T-helper 1 cell (primary cell): ENCODE measurements at regions not wholly inside any gene's neighbourhood (a gene's known extent, or its start where the extent isn't known, plus 50 kb on each side); places are given as distances from the start of the nearest gene placed in this dataset.

ENCODE experiments used
- DNase-seq, 5 donors: peaks; one replicate each; pipeline ENCODE4 v3.0.0-alpha.2; 2012 to 2020

GRCh38 chr13:22014469-22014868, 343.6 kb downstream of the FGF9 start:
- no peak for DNase-seq

DNA sequence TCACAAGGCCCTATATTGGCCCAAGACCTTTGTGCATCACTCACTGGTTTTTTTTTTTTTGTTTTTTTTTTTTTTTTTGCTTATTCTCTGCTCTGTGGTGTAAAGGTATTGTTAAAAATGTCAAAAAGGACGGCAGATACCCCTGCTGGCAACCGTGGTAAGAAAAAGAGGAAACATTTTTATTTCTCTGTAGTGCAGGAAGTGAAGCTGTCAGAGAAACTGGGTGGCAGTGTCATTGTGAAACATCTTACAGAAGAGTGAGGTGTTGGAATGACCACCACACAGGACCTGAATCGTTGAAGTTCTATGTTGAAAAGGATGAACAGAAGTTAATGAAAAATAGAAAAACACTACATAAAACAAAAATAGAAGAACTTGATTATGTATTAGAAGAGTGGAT, 346.4 kb downstream of the FGF9 start:
- peak in 1 of 5 donors; percentile 21 for DNase-seq

GRCh38 chr13:22018076-22018835, 347.4 kb downstream of the FGF9 start:
- no peak for DNase-seq

- no peak for DNase-seq
These were observed 347.9 kb downstream of the FGF9 start for GRCh38 chr13:22018836-22019210.

DNA sequence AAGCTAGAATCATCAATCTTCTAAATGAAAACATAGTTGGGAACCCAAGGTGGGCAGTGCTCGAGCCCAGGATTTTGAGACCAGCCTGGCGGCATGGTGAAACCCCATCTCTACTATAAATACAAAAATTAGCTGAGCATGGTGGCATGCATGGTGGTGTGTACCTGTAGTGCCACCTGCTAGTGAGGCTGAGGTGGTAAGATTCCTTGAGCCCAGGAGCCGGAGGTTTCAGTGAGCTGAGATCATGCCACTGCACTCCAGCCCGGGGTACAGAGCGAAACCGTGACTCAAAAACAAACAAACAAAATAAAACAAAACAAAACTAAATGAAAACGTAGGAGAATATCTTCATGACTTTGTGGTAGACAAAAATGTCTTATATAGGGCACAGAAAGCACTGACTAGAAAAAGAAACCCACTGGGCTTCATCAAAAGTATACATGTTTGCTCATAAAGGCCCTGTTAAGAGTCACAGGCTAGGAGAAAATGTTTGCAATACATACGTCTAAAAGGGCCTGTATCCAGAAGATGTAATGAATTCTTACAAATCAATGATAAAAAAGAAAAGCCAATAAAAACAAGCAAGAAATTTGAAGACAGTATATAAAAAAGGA, 353.6 kb downstream of the FGF9 start:
- no peak for DNase-seq

GRCh38 chr13:22027566-22027965, 356.7 kb downstream of the FGF9 start:
- no peak for DNase-seq

GRCh38 chr13:22028831-22029230, 358.0 kb downstream of the FGF9 start:
- DNase-seq: no peak

- DNase-seq: no peak
These were observed 359.4 kb downstream of the FGF9 start for GRCh38 chr13:22030321-22030720.

GRCh38 chr13:22031702-22032286, 360.9 kb downstream of the FGF9 start:
- DNase-seq: no peak

DNA sequence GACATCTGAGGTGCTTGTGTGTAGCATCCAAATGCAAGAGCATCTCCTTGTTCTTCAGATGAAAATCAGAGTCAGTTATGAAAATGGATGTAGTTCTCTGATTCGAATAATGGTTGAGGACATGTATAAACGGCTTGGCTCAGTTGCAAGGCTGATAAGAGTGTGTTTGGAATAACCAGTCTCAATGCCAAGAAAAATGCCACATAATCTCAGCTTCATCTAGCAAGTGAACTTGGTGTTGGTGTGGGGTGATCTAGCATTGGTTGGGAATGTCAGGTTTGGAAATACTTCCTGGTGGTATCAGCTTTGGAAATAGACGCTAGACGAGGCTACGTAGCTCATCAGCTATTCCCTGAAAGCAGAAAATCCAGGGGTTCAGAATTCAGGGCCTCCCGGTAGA, 362.0 kb downstream of the FGF9 start:
- DNase-seq: no peak

GRCh38 chr13:22039961-22040360, 369.1 kb downstream of the FGF9 start:
- DNase-seq: no peak

GRCh38 chr13:22040810-22041364, 370.0 kb downstream of the FGF9 start:
- DNase-seq: no peak

GRCh38 chr13:22041741-22042140, 370.9 kb downstream of the FGF9 start:
- no peak for DNase-seq

DNA sequence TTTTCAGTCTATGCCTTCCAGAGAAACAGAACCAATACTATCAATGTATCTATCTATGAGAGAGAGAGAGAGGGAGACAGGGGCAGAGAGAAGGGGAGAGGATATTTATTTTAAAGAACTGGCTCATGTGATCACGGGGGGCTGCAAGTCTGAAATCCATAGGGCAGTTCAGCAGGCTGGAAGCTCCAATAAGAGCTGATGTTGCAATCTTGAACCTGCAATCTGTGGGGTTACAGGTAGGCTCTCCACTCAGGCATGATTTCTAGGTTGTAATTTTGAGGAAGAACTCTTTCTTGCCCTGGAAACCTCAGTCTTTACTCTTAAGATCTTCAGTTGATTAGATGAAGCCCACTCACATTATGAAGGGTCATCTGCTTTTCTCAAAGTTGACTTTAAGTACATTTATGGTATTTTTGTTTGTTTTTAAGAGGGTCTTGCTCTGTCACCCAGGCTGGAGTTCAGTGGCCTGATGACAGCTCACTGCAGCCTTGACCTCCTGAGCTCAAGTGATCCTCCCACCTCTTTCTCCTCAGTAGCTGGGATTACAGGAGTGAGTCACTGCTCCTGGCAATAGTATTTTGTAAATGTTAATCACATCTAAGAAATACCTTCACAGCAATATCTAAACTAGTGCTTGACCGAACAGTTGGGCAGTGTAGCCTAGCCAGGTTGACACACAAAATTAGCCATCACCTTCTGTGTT, 376.4 kb downstream of the FGF9 start:
- DNase-seq: no peak

GRCh38 chr13:22047785-22048104, 376.9 kb downstream of the FGF9 start:
- DNase-seq: no peak

GRCh38 chr13:22049384-22049783, 378.5 kb downstream of the FGF9 start:
- DNase-seq: no peak

GRCh38 chr13:22050951-22051563, 380.2 kb downstream of the FGF9 start:
- no peak for DNase-seq

DNA sequence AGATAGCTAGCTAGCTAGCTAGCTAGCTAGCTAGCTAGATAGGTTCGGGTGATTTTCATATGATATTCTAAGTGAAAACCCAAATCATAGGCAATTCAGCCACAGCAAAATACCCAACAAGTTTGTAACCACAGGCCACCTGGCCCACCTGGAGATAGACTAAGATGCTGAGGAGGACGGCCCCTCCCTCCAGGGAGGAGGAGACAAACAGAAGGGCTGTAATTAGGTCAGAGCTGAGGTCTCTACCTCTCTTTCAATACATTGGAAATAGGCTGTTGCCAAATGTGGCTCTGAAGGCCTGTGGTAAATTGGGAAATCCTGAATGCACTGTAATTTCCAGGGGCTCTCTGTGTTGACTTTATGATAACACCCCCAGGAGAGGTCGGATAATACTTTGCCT, 382.2 kb downstream of the FGF9 start:
- DNase-seq: no peak

DNA sequence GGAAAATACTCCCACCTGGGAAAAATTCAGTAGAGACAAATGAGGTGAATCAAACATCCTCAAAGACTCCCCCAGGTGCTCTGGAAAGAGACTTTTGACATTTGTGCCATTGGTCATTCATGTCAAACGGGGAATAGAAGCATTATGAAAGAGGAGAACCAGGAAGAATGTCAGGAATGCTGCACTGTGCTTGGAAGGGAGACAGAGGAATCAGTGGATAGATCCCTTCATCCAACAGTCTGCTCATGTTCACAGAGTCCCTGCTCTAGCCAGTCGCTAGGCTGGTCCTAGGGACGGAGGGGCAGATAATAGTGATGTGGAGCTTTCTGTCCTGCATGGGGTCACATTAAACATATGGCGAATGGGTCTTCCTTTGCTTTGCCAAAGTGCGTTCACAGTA, 384.4 kb downstream of the FGF9 start:
- no peak for DNase-seq

DNA sequence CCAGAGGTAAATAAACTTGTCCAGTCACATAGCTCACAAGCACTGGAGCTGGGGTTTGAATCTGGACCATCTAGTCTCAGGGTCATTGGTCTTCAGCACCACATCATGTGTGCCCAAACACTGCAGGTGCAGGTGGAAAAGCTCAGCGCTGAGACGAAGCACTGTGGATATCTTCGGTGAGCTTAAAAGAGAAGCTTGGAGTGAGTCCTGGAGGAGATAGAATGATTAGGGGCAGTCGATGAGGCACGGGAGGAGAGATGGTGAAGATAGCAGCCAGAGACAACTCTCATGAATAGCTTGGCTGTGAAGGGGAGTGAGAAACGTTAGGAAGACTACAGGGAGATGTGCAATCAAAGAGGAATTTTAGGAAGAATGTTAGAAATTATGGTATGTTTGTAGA, 389.3 kb downstream of the FGF9 start:
- no peak for DNase-seq

GRCh38 chr13:22061371-22061805, 390.5 kb downstream of the FGF9 start:
- DNase-seq: peak in 4 of 5 donors; percentile 16 to 59 (median 26)

GRCh38 chr13:22061806-22062391, 391.0 kb downstream of the FGF9 start:
- DNase-seq: peak in 3 of 5 donors; percentile 6 to 57 (median 16)
